ENCODE measurements at regions not wholly inside any gene's neighbourhood (a gene's known extent, or its start where the extent isn't known, plus 50 kb on each side); places are given as distances from the start of the nearest gene placed in this dataset.

GRCh38 chr16:72286936-72287620 is 115.1 kb upstream of the PMFBP1 start:
- no peak for DNase-seq (ENCODE audit: low spot score)
- in situ Hi-C loops (cut with MboI; ENCODE audit: low pct_unique_long_range_greater_than_20kb, low sequenced_read_pairs, unreplicated experiment) = no loop called here
- TF ChIP-seq CTCF (IDR thresholded peaks at IDR 0.05; ENCODE audit: extremely low read depth, insufficient read depth, missing control alignments) = no peak

- no peak for TF ChIP-seq CTCF (IDR thresholded peaks at IDR 0.05; ENCODE audit: extremely low read depth, insufficient read depth, missing control alignments)
- in situ Hi-C loops (cut with MboI; ENCODE audit: low pct_unique_long_range_greater_than_20kb, low sequenced_read_pairs, unreplicated experiment) = no loop called here
- DNase-seq (ENCODE audit: low spot score) = no peak
Observed at GRCh38 chr16:72285728-72286127, 113.8 kb upstream of the PMFBP1 start.

GRCh38 chr16:72285324-72285723 is 113.4 kb upstream of the PMFBP1 start:
- no peak for DNase-seq (ENCODE audit: low spot score)
- in situ Hi-C loops (cut with MboI; ENCODE audit: low pct_unique_long_range_greater_than_20kb, low sequenced_read_pairs, unreplicated experiment) = no loop called here
- TF ChIP-seq CTCF (IDR thresholded peaks at IDR 0.05; ENCODE audit: extremely low read depth, insufficient read depth, missing control alignments) = no peak

GRCh38 chr16:72284042-72284789 is 112.3 kb upstream of the PMFBP1 start:
- DNase-seq (ENCODE audit: low spot score) = no peak
- TF ChIP-seq CTCF (IDR thresholded peaks at IDR 0.05; ENCODE audit: extremely low read depth, insufficient read depth, missing control alignments) = no peak
- in situ Hi-C loops (cut with MboI; ENCODE audit: low pct_unique_long_range_greater_than_20kb, low sequenced_read_pairs, unreplicated experiment) = no loop called here

GRCh38 chr16:72282362-72282761 is 110.4 kb upstream of the PMFBP1 start:
- no peak for DNase-seq (ENCODE audit: low spot score)
- no peak for TF ChIP-seq CTCF (IDR thresholded peaks at IDR 0.05; ENCODE audit: extremely low read depth, insufficient read depth, missing control alignments)
- in situ Hi-C loops (cut with MboI; ENCODE audit: low pct_unique_long_range_greater_than_20kb, low sequenced_read_pairs, unreplicated experiment) = no loop called here

GRCh38 chr16:72278301-72278700 is 106.3 kb upstream of the PMFBP1 start:
- TF ChIP-seq CTCF (IDR thresholded peaks at IDR 0.05; ENCODE audit: extremely low read depth, insufficient read depth, missing control alignments) = no peak
- in situ Hi-C loops (cut with MboI; ENCODE audit: low pct_unique_long_range_greater_than_20kb, low sequenced_read_pairs, unreplicated experiment) = no loop called here
- DNase-seq (ENCODE audit: low spot score) = no peak

Measured in GM13977 (cell line).